T47D (cell line): ENCODE measurements at regions not wholly inside any gene's neighbourhood (a gene's known extent, or its start where the extent isn't known, plus 50 kb on each side); places are given as distances from the start of the nearest gene placed in this dataset.

Source experiments
- DNase-seq, 2 experiments: peaks; one replicate each; pipeline versions ENCODE4 v3.0.0 to v3.0.0-alpha.2; 2011 to 2012; ENCODE audit warnings: low read depth in 1 of 2, low spot score in 1 of 2
- JUND ChIP-seq: IDR thresholded peaks from 2 replicates; pipeline ENCODE4 v1.6.1; 2012; ENCODE audit warnings: low read depth
- in situ Hi-C: cut with HindIII; loops from 2 replicates; pipeline ENCODE4 v1.10.0; 2016; ENCODE audit warnings: low sequenced_read_pairs, low pct_unique_long_range_greater_than_20kb

DNA sequence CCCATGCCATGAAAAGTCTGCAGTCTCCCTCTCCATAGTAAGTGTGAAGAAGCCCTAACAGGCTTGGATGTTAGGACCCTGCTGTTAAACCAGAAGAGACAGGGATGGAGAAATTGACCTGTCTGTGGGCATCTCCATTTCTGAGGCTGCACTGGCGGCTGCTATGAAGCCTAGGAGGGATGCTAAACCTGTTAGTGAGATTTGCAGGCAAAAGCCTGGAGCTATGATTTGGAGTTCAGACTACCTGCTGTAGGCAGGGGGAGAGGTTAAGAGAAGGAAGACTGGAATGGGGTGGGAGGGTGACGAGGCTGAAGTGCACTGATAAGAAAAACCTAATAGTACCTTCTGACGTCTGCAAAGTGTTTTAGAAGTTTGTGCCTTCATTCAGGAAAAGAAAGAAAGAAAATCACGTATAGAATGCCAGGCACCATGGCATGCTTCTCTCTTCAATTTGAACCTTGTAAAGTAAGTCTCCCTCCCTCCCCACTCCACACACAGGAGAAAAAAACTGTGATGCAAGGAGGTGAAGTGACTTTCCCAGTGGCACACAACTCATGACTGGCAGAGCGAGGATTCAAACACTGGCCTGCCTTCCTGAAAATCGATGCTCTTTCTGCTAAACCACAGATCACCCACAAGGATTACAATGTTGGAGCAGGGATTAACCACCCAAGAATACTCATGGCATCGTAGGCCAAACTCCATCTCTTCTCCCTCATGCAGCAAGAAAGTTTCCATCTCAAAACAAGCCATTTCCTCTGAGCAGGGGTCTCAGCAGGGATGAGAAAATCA, 98.5 kb upstream of the PKDCC start:
- no peak for TF ChIP-seq JUND
- in situ Hi-C loops, result no loop called here

DNA sequence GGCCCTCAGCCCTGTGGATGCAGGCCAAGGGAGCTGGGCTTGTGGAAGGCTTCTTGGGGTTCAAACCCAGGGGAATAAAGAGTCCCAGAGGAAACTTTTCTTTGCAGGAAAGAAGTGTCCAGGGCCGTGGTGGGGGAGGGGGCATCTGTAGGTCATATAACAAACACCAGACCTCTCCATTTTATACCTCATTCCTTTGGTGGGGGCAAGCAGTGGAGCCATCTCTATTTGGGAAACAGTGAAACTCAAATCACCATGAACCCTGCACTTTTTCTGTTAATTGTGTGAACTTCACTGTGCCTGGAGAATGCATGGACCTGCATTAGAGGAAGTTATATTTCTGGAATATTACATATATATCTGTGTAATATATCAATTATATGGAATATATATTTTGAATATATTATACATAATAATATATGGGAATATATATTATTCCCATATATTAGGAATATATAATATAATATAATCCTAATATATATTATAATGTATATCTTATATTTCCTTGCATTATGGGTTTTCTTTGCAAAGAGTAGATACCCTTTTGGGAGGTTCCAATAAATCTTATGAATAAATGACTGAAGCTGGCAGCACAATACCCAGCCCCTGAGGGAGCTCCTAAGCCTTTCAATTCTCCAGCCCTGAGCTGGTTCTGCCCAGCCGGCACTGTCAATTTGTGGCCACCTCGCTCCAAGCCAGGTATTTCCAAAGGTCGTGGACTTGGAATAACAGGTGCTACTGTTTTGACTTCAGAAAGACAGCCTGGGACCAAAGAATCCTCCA, 97.7 kb upstream of the PKDCC start:
- TF ChIP-seq JUND, result no peak
- in situ Hi-C loops, result no loop called here
- no peak for DNase-seq

More for the DNA sequence above, 98.5 kb upstream of the PKDCC start:
- DNase-seq, result no peak

DNA sequence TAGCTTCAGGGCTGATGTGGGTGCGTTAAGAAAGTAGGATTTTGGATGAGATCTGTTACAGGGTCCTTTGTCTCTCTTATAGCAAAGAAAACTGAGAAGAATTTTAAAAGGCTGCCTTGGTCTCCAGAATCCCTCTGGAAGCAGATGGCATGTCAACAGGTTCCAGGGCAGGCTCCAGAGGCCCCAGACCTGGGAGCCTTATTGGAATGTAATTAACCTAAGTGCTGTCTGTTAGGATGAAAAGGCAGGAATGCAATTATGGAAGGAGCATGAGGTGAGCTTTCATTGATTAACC, 97.2 kb upstream of the PKDCC start:
- in situ Hi-C loops, result no loop called here
- no peak for DNase-seq
- no peak for TF ChIP-seq JUND

DNA sequence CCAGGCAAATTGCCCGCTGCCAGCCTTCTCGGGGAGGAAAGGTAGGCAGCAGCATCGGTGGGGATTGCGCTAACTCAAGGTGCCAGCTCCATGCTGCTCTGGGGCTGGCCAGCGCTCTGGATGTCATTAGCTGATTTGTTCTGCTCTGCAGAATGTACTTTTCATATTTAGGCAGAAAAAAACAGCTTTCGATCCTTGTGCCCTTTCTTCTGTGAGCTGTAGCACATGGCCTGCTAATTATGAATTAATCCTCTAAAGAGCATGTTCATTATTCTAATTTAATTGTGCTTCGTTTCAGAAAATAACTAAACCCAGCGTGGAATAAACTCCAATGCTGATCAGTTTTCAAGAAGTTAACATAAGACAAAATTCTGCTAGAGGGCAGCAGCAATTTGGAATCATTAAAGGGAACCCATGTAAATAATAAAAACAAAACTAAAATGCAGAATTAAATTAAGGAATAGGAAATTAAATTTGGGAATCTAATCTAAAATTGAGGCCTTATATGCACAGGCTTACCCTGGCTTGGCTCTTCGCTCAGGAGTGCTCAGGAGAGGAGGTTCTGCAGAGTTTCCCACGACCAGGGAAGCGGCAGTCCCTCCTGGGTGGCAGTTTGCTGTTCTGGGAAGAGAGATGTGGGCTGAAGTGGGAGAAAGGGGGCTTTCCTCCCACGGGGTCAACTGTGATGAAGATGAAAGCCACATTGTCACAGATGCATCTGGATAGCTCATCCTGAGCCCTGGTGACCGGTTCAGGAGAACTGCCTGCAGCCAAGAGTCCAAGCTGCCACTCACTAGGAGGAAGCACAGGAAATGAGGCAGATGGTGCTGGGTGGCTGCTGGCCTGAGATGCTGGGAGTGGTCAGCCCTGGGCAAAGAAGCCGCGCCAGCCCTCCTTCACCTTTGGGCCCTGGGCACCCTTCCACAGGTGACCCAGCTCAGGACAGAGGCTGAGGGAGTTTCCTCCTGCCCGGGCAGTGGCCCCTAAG, 93.2 kb upstream of the PKDCC start:
- no peak for DNase-seq
- in situ Hi-C loops, result no loop called here
- no peak for TF ChIP-seq JUND

DNA sequence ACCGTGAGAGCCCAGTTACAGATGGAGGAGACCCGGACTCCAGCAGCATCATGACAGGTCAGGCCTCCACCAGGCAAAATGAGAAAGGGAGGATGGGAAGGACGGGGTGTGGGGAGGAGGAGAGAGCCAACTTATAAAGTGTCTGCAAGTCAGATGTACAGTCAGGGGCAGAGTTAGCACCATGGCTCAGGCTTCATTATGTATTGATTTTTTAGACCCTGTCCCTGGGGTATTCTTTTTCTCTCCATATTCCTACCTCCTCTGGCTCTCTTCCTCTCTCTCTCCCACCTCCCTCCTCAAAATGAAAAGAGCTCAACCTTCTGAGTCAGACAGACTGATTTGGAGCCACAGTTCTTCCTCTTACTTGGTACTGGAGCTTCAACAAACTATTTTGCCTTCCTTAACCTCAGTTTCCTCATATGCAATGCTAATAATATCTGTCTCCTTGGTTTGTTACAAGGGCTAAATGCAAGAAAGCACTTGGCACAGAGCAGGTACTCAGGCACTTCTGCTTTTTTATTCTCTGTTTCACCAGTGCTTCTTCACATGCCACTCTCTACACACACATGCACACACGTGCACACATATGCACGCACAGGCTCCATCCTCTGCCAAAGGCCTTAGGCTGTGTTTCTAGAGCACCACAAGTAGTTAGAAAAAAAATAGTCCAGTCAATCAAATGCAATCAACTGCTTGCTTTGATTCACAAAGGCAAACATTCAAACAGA, 92.3 kb upstream of the PKDCC start:
- in situ Hi-C loops, result no loop called here
- no peak for TF ChIP-seq JUND
- no peak for DNase-seq

DNA sequence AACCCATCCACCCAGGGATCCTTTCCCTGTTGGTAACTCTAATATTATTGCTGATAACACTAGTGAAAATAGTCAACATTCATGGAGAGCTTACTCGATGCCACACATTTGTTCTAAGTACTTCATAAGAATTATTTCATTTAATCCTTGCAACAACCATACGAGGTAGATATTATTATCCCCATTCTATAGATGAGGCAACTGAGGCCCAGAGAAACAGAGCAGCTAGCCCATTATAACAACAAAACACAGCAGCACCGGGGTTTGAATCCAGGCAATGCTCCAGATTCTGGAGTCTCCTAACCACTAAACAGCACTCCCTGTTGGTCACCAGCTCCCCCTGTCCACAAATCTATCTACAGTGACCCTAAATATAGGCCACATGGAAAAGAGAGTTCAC, 90.4 kb upstream of the PKDCC start:
- in situ Hi-C loops, result no loop called here
- no peak for DNase-seq
- TF ChIP-seq JUND, result no peak

DNA sequence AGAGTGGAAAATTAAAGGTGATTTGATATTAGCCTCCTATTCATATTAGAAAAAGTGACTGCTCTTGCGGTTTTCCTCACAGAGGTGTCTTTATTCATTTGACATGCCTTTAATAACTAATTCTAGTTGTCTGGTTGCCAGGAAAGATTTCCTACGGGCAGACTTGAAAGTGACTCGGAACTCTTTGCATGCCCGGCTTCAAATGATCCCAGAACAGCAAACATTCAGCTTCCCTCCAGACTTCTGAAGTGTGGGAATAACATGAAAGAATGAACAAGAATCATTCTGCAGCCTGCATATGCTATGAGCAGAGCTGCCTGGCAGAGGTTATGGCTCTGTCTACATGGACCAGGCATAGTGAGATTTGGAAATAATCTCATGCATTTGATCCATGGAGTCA, 89.6 kb upstream of the PKDCC start:
- no peak for DNase-seq
- no peak for TF ChIP-seq JUND
- in situ Hi-C loops, result no loop called here

DNA sequence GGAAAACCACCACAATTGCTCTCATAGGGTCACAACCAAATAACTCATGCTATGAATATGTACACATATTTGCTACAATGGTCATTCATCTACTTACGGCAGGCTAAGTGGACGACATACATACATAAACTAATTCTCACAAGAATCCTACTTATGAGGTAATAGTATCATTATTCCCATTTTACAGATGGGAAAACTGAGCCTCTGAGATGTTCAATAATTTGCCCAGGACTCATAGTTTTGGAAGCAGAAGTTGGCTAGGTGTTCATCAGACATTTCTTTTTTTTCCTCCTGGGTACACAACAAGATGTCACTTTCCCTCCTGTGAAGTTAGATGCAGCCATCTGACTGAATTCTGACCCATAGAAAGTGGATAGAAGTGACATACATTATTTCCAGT, 89.0 kb upstream of the PKDCC start:
- DNase-seq, result no peak
- in situ Hi-C loops, result no loop called here
- no peak for TF ChIP-seq JUND

DNA sequence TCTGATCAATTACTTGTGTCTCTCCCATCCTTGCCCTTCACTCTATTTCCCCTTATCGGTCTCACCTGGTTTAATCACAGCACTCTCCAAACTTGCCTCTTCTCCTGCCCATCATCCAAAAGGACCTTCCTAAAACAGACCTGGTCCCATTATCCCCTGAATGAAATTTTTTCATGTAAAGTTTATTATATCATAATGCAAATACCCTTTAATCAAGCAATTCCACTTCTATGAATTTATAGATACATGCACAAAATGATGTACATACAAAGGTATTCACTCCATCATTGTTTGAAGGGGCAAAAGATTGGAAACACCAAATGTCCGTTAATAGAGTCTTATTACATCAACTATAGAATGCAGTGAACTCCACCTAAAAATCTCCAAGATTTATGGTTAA, 88.1 kb upstream of the PKDCC start:
- in situ Hi-C loops, result no loop called here
- TF ChIP-seq JUND, result no peak

DNA sequence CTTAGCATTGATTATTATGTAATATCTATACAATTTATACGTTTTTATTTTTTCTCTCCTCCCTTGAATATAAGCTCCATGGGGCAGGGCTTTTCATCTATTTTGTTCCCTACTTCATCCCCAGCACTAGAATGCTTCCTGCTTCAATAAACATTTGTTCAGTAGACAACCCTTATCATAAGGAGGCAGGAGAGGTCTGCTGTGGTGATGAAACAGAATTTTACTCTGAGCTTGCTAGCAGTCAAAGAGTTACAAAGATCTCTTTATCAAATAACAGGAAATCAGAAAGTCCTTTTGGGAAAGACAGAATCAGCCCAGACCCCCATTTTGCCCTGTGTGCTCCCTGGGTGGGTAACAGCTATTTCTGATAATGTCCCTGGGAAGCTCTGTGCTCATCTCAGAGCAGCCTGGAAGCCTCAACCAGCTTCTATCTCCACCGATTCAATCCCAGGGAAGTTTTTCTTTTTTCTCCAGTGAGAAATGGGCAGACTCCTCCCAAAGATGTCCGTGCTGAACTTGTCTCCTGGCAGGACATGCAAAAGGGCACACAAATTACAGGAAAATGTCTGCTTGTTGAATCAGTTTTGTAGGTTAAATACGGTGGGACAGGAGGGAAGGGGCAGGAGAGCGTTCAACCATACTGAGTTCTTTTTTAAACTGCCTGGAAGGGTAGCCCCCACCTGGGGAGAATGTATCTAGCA, 84.7 kb upstream of the PKDCC start:
- no peak for TF ChIP-seq JUND
- in situ Hi-C loops, result no loop called here
- DNase-seq, result no peak

More for the DNA sequence above, 88.1 kb upstream of the PKDCC start:
- DNase-seq, result no peak

DNA sequence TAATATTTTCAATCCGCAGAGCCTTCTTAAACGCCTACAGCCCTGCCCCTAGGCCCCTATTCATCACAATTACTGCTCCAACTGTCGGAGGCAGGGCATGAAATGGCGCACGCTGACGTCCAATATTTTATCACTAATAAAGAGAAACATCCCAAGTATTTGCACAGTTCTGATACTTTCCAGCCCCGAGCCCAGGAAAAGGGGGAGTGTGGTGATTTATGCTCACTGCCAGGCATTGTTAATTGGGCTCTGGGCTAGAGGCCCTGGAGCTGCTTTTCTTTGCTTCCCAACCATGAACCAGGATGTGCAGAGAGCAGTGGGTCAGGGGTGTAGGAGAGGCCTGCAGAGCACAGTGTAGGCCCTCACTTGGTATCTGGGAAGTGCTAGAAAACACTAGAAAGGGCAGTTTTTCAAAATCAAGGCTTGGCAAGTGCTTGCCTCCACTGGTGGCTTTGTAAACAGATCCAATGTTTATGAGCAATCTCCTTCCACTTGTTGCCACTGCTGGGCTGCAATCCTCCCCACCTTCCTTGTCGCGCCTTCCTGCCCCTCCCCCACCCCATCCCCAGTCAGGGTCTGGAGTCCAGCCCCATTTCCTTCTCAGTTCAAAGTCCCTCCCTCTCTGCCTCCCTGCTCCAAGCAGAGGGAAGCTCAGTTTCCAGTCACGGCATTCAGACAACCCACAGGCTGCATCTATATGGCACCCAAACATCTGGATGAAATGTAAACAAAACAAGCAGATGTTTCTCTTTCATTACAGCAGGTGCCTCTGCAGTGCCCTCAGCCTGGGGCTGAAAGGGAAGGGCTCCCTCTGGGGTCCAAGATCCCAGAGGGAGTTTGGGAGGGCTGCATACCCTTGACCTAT, 83.9 kb upstream of the PKDCC start:
- no peak for DNase-seq
- in situ Hi-C loops, result no loop called here
- no peak for TF ChIP-seq JUND
